ENCODE measurements at regions not wholly inside any gene's neighbourhood (a gene's known extent, or its start where the extent isn't known, plus 50 kb on each side); places are given as distances from the start of the nearest gene placed in this dataset.

GRCh38 chr1:213828867-213829266, 158.9 kb upstream of the PROX1 start:
- TF ChIP-seq, protein P1, sequence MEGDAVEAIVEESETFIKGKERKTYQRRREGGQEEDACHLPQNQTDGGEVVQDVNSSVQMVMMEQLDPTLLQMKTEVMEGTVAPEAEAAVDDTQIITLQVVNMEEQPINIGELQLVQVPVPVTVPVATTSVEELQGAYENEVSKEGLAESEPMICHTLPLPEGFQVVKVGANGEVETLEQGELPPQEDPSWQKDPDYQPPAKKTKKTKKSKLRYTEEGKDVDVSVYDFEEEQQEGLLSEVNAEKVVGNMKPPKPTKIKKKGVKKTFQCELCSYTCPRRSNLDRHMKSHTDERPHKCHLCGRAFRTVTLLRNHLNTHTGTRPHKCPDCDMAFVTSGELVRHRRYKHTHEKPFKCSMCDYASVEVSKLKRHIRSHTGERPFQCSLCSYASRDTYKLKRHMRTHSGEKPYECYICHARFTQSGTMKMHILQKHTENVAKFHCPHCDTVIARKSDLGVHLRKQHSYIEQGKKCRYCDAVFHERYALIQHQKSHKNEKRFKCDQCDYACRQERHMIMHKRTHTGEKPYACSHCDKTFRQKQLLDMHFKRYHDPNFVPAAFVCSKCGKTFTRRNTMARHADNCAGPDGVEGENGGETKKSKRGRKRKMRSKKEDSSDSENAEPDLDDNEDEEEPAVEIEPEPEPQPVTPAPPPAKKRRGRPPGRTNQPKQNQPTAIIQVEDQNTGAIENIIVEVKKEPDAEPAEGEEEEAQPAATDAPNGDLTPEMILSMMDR (IDR thresholded peaks at IDR 0.05), result no peak
- no peak for TF ChIP-seq EZH2 (IDR thresholded peaks at IDR 0.05; ENCODE audit: borderline replicate concordance, insufficient read depth, low read depth, low read length, poor library complexity, severe bottlenecking)
- ChIA-PET CTCF (no interaction called here), POLR2A (no interaction called here)
- H3K27ac ChIP-seq (ENCODE audit: low read length in 2 of 2), result no peak overlapping the region
- no peak overlapping the region for H3K9ac ChIP-seq (ENCODE audit: low read length)
- intact Hi-C loops (cut with micrococcal nuclease), result no loop called here
- ATAC-seq (ENCODE audit: low read depth) (no peak), DNase-seq (no peak)
- H3K36me3 ChIP-seq (replicated peaks in 1 of 2; ENCODE audit: control extremely low read depth in 1 of 2, control insufficient read depth in 1 of 2, extremely low read depth in 1 of 2, insufficient read depth in 2 of 2, low read length in 1 of 2), result no peaks in the 10 kb centered on the region
- Mint-ChIP-seq H3K27me3 (no peaks in the 10 kb centered on the region), H3K4me3 (no peak overlapping the region), H3K27ac (no peak overlapping the region), H3K4me1 (no peaks in the 10 kb centered on the region), H3K9me3 (ENCODE audit: insufficient read depth) (peaks cover 2% of the 10 kb centered on the region)
- H4K20me1 ChIP-seq (ENCODE audit: control insufficient read depth, insufficient read depth, low read length, poor library complexity, severe bottlenecking), result no peaks in the 10 kb centered on the region
- H3K4me3 ChIP-seq (ENCODE audit: control extremely low read depth in 1 of 5, extremely low read depth in 1 of 5, insufficient read depth in 1 of 5, low read depth in 2 of 5, low read length in 4 of 5), result no peak overlapping the region
- no peak overlapping the region for H2AFZ ChIP-seq (ENCODE audit: insufficient read depth, low read depth, low read length, poor library complexity, severe bottlenecking)
- H3K9me3 ChIP-seq (ENCODE audit: control extremely low read depth in 1 of 3, control insufficient read depth in 2 of 3, insufficient read depth in 1 of 3, low read length in 2 of 3), result peaks cover 0 to 2% (median 0%) of the 10 kb centered on the region in 3 donors
- no peaks in the 10 kb centered on the region for H3K79me2 ChIP-seq (ENCODE audit: control insufficient read depth, insufficient read depth, low read length)
- no peaks in the 10 kb centered on the region for H3K27me3 ChIP-seq (replicated peaks in 1 of 4; ENCODE audit: control extremely low read depth in 1 of 4, control insufficient read depth in 3 of 4, insufficient read depth in 4 of 4, low read length in 3 of 4)
- no peaks in the 10 kb centered on the region for H3K4me1 ChIP-seq (ENCODE audit: control insufficient read depth in 2 of 2, insufficient read depth in 2 of 2, low read length in 2 of 2)
- no peak overlapping the region for H3K4me2 ChIP-seq (replicated peaks; ENCODE audit: low read depth, low read length, poor library complexity, severe bottlenecking)
- 57% methylated on average over 3 of the region's 4 CpGs for WGBS (ENCODE audit: insufficient coverage)

- DNase-seq, result no peak
- Histone ChIP-seq H3K9ac (ENCODE audit: low read length) (no peak overlapping the region), H2AFZ (ENCODE audit: insufficient read depth, low read depth, low read length, poor library complexity, severe bottlenecking) (no peak overlapping the region), H3K9me3 (ENCODE audit: control extremely low read depth in 1 of 3, control insufficient read depth in 2 of 3, insufficient read depth in 1 of 3, low read length in 2 of 3) (peaks cover 0 to 2% (median 0%) of the 10 kb centered on the region in 3 donors), H3K4me2 (replicated peaks; ENCODE audit: low read depth, low read length, poor library complexity, severe bottlenecking) (no peak overlapping the region), H3K4me1 (ENCODE audit: control insufficient read depth in 2 of 2, insufficient read depth in 2 of 2, low read length in 2 of 2) (no peaks in the 10 kb centered on the region), H3K4me3 (ENCODE audit: control extremely low read depth in 1 of 5, extremely low read depth in 1 of 5, insufficient read depth in 1 of 5, low read depth in 2 of 5, low read length in 4 of 5) (no peak overlapping the region), H4K20me1 (ENCODE audit: control insufficient read depth, insufficient read depth, low read length, poor library complexity, severe bottlenecking) (no peaks in the 10 kb centered on the region), H3K27ac (ENCODE audit: low read length in 2 of 2) (no peak overlapping the region), H3K79me2 (ENCODE audit: control insufficient read depth, insufficient read depth, low read length) (no peaks in the 10 kb centered on the region), H3K36me3 (replicated peaks in 1 of 2; ENCODE audit: control extremely low read depth in 1 of 2, control insufficient read depth in 1 of 2, extremely low read depth in 1 of 2, insufficient read depth in 2 of 2, low read length in 1 of 2) (no peaks in the 10 kb centered on the region), H3K27me3 (replicated peaks in 1 of 4; ENCODE audit: control extremely low read depth in 1 of 4, control insufficient read depth in 3 of 4, insufficient read depth in 4 of 4, low read length in 3 of 4) (no peaks in the 10 kb centered on the region)
- intact Hi-C loops (cut with micrococcal nuclease), result no loop called here
- no peaks in the 10 kb centered on the region for H3K4me1 Mint-ChIP-seq
- H3K4me3 Mint-ChIP-seq, result no peak overlapping the region
- H3K27me3 Mint-ChIP-seq, result no peaks in the 10 kb centered on the region
- ChIA-PET POLR2A (no interaction called here), CTCF (no interaction called here)
- H3K27ac Mint-ChIP-seq, result no peak overlapping the region
- TF ChIP-seq EZH2 (IDR thresholded peaks at IDR 0.05; ENCODE audit: borderline replicate concordance, insufficient read depth, low read depth, low read length, poor library complexity, severe bottlenecking), result no peak
- TF ChIP-seq, protein P1 (IDR thresholded peaks at IDR 0.05), result no peak
- WGBS (ENCODE audit: insufficient coverage), result 63% methylated on average over 2 of the region's 5 CpGs
- no peak for ATAC-seq (ENCODE audit: low read depth)
- H3K9me3 Mint-ChIP-seq (ENCODE audit: insufficient read depth), result peaks cover 2% of the 10 kb centered on the region
These were observed 158.0 kb upstream of the PROX1 start for GRCh38 chr1:213829780-213830179.

Measured in B cell (primary cell).